Stimulated activated CD4-positive, alpha-beta T cell treated with anti-CD3 and anti-CD28 coated beads, Interleukin-12 subunit alpha, Interleukin-12 subunit beta, amount 100 ng/mL, for 48 hours (primary cell): ENCODE measurements at regions not wholly inside any gene's neighbourhood (a gene's known extent, or its start where the extent isn't known, plus 50 kb on each side); places are given as distances from the start of the nearest gene placed in this dataset.

Experiments used
- DNase-seq, 3 donors: peaks; one replicate each; pipeline ENCODE4 v3.0.0-alpha.2; 2020; ENCODE audit warnings: low read depth in 2 of 3, low spot score in 1 of 3

DNA sequence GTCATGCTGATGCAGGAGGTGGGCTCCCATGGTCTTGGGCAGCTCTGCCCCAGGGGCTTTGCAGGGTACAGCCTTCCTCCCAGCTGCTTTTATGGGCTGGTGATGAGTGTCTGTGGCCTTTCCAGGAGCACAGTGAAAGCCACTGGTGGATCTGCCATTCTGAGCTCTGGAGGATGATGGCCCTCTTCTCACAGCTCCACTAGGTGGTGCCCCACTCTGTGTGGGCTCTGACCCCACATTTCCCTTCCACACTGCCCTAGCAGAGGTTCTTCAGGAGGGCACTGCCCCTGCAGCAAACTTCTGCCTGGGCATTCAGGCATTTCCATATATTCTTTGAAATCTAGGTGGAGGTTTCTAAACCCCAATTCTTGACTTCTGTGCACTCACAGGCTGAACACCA lies 1188.6 kb downstream of the MRPL39 start:
- no peak for DNase-seq

DNA sequence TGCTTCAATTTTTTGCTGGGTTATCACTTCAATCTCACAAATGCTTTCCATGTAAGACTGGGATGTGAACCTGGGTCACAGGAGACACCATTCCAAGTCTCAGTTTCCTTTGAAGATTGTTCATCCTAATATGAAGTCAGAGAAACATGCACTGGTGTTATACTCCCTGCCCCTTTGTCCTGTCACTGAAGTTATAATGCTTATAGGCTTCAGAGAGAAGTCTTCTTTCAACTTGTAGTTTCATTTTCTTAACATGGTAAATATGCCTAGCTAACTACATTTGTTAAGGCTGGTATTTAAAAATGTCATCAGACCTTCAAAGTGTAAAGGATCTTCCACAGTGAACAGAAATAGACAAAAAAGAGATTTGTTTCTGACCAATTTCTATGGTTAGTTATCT lies 1195.9 kb downstream of the MRPL39 start:
- DNase-seq: no peak

DNA sequence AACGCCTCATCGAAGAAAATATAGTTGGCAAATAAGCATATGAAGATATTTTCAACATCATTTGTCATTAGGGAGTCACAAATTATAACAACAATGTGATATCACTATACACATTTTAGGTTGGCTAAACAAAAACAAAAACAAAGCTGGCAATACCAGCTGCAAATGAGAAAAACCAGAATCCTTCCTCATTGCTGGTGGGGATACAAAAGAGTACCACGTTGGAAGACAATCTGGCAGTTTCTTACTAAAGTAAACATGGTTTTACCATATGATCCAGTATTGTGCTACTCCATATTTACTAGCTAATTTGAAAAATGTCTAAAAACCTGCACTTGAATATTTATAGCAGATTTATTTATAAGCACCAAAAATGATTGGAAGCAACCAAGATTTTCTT lies 1204.1 kb downstream of the MRPL39 start:
- no peak for DNase-seq

DNA sequence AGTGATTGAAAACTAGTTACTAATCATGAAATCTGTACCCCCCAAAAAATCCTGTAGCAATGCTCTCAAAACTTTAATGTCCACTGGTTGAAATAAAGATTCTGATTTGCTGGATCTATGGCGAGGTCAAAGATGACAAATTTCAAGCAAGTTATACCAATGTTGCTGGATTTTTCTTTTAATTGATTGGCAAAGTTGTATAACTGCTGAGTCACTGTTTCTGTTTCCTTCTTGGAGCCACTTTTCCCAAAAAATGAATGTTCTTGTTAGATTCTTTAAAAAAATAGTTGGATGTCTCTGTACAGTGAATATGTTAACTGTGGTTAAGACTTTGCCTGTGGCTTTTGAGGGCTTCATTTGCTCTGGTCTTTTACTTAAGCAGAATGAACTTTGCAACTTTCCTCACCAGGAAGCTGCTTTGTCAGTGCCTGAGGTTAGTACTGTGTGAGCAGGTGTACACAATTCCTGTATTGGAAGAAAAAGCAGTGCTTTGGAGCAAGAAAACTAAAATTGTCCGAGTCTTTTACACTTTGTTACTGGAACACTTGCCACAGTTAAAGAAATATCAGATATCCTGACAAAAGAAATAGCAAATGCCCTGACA lies 1211.9 kb downstream of the MRPL39 start:
- DNase-seq: no peak

DNA sequence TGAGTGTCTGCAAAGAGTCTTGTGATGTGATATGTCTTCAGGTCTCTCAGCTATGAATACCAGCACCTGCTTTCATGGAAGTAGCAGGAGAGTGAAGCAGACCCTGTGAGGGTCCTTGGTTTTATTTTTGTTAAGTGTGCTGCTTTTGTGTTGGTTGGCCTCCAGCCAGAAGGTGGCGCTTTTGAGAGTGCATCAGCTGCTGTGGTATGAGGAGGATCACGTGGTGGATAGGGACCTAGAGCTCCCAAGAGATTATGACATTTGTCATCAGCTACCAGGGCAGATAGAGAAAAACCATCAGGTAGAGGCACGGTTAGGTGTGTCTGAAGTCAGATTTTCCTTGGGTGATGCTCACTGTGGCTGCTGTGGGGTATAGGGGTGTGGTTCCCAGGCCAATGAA lies 1232.1 kb downstream of the MRPL39 start:
- peak in 2 of 3 donors; percentile 4 to 12 for DNase-seq

DNA sequence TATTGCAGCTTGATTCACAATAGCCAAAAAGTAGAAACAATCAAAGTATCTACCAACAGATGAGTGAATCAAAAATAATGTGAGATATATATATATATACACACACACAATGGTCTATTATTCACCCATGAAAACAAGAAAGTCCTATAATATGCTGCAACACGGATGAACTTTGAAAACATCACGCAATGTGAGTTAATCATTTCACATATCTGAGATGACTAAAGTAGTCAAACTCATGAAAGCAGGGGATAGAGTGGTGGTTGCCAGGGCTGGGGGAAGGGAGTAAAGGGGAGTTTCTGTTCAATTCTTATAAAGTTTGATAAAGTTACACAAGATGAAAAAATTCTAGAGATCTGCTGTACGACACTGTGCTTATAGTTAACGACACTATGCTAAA lies 1234.8 kb downstream of the MRPL39 start:
- no peak for DNase-seq

DNA sequence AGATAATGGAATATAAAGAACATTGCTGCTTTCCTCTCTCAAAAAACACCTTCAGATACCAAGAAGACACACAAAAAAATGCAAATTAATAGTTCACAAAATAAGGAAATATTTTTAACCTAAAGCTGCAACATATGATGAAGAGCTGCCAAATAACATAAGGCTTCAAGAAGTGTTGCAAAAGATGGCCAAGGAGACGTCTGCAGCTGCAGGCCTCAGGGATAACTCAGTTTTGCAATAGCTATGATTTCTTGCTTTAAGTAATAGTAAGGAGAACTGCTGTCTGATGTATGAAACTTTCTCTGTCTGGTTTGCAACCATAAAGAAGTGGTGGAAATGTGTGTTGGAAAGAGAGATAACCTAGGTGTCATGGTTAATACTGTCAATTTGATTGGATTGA lies 1237.5 kb downstream of the MRPL39 start:
- DNase-seq: no peak

DNA sequence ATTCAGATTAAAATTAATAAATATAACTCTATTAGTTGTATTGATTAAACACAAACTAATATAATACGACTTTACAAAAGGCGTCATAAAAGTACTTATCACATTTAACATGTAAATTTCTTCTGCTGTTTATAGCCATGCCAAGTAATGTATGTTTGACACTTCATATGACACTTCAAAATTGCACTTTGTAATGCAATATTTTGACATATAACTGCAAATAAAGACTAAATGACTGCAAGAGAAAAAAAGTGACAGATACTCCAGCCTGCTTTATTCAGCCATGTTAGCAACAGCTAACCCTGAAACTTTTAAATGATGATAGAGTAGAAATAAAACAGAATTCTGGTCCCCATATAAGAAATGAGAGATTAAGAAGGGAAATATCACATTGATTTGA lies 1238.0 kb downstream of the MRPL39 start:
- no peak for DNase-seq

DNA sequence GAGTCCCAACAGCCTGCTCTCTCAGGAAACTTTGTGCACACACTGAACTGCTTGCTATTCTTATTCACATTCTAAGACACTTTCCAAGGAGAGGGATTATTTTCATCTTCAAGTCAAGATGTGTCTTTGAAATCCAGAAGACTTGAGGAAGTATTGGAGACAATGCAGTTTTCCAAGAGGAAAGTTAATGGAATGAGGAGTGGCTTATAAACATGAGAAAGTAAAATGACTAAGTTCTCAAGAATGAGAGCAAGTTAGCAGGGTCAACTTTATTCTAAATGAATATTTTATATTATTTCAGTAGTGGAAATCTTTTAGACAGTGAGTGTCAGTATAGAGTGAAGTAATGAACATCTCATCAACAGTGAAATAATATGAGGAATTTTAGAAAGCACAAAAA lies 1239.3 kb downstream of the MRPL39 start:
- DNase-seq: no peak

DNA sequence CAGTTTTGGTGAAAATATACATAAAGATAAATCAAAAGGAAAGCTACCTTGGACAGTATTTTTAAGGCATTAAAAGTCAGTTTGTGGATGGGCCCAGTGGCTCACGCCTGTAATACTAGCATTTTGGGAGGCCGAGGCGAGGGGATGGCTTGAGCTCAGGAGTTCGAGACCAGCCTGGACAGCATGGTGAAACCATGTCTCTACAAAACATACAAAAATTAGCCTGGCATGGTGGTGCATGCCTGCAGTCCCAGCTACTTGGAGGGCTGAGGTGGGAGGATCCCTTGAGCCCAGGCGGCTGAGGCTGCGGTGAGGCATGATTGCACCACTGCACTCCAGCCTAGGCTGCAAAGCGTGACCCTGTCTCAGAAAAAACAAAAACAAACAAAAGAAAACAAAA lies 1253.8 kb downstream of the MRPL39 start:
- no peak for DNase-seq

DNA sequence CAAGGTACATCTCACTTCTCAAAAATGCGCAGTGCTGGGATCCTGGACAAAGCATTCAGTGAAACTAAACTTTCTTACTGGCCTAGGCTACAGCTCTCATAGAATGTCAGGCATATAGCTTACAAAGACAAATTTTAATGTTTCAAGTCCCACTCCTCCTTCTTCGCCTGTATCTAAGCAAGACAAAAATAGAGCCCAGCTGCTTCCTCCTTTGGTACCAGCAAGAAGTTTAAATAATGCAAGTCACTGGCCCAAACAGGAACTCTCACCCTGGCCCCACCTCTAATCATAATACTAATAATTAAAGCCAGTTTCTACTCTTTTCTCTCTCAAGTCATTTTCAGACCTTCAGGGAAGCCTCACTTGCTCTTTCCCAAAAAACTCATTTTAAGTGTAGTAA lies 1267.9 kb downstream of the MRPL39 start:
- no peak for DNase-seq

DNA sequence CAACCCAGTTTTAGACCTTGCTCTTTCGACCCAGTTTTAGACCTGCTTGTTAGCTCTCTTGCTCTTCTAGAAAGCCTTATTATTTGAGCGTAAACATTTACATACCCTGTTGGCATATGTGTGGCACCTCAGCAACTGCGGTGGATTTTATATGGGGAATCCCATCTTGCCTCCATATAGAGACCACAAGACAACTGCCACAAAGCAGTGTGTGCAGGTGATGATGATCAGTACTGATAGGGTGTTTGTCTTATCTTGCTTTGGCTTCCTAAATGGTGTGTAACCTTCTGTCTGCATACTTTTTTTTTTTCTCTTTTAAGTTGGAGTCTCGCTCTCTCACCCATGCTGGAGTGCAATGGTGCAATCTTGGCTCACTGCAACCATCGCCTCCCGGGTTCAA lies 1270.8 kb downstream of the MRPL39 start:
- no peak for DNase-seq

DNA sequence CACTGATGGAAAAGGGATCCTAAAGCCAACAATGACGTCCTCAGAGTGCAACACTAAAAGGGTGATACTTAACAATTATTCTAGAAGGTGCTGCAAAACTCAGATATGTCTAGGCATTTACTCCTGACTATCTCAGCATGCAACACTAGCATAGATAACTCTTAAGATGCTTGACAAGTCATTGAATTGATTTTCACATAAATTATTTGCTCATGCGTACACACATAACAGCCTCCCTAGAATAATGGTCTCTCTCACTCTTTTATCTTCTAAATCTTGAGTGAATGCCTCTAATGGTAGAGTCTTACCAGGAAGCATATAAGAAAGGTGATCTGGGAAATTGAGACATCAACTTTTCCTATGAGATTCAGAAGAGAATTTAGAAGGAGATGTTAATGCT lies 1283.7 kb downstream of the MRPL39 start:
- no peak for DNase-seq

DNA sequence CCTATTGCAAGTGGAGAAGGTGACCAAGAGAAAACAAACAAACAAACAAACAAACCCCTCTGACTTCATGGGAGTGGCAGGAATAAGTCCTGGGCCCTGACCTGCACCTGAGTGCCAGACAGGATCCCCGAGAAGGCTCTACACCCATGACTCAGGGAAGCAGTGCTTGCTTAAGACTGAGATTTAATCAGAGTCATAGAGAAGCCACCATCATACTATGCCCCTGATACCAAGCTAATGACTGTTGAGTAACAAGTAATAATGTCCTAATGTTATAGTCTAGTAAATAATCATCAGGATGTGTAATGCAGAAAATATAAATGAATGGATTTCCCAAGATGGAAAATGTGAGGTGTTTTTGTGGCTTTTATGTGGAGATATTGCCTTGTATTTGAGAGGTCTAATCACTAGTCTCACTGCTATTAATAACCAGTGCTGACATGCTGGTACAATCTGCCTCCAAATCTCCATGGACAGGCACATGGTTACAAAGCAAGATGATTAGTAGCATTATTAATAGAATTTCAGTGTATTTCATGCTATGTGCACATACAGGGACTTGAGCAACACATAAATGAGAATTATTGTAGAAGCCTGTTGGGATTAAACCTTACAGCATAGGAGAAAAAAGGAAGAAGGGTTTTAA lies 1290.9 kb downstream of the MRPL39 start:
- DNase-seq: no peak

DNA sequence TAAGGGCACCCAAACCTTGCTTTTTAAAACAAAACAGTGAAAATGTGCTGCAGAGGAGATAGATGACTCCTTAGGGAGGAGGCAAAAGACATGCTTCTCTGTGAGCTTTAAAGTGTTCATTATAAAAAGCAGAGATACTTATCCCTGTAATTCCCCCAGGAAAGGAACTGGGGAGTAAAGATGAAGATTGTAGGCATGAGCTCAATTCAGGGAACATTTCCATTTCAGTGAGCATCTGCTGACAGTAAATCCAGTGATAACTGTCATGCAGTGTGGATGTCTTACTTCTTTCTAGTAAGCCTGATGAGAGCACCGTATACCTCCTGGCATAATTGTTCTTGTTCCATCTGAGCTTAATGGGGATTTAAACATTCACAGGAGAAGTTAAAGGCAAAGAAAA lies 1296.5 kb downstream of the MRPL39 start:
- no peak for DNase-seq

DNA sequence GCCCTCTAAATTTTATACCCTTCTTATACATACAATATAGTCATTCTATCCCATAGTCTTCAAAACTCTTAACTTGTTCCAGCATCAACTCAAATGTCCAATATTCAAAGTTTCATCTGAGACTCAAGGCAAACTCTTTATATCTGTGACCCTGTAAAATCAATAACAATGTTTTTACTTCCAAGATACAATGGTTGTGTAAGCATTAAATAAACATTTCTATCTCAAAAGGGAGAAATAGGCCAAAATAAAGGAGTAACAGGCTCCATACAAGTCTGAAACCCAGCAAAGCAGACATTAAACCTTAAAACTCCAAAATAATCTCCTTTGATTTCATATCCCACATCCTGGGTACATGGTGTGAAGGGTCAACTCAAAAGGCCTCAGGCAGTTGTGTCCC lies 1299.1 kb downstream of the MRPL39 start:
- no peak for DNase-seq

DNA sequence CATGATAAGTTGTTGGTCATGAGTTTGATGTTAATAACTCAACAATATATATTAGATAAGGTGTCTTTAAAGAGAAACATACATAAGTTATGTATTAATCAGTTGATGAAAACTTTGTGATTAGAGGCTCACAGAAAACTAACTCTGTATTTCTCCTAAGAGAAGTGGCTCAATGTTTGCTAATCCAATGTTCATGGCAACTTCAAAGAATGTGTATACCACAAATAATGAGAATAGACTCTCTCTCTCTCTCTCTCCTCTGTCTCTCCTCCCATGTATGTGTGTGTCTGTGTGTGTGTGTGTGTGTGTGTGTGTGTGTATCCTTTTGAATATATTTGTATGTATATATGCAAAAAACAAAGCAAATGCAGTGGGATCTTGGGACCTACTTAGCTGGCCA lies 1304.9 kb downstream of the MRPL39 start:
- no peak for DNase-seq

DNA sequence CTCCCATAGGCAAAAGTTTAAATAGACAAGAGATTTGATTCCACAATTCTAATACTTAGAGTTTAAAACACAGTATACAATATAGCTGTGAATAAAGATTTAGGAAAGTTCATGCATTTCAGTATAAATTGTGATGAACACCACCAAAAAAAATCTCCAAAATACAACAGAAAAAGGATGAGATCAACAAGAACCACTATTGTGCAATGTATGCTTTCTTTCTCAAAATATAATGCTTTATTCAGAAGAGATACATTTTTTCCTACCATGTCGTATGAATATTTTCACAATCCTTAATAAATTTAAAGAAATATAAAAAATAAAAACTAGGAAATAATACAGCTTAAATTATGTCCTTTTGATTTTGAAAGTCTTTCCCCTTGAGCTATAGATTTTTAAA lies 1309.2 kb downstream of the MRPL39 start:
- no peak for DNase-seq

DNA sequence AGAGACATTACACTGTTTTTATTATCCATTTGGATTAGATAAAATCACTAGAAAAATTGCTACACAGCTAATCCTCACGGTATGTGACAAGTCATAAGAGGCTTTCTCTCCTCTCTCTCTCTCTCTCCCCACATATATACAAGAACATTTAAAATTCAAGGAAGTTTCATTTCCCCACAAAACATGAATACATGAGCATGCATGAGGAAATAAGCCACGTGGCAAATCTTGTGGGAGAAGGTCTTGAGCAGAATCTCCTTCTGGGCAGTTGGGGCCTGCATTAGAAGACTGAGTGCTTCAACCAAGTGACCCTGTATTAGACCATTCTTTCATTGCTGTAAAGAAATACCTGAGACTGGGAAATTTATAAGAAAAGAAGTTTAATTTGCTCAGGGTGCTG lies 1313.1 kb downstream of the MRPL39 start:
- no peak for DNase-seq

DNA sequence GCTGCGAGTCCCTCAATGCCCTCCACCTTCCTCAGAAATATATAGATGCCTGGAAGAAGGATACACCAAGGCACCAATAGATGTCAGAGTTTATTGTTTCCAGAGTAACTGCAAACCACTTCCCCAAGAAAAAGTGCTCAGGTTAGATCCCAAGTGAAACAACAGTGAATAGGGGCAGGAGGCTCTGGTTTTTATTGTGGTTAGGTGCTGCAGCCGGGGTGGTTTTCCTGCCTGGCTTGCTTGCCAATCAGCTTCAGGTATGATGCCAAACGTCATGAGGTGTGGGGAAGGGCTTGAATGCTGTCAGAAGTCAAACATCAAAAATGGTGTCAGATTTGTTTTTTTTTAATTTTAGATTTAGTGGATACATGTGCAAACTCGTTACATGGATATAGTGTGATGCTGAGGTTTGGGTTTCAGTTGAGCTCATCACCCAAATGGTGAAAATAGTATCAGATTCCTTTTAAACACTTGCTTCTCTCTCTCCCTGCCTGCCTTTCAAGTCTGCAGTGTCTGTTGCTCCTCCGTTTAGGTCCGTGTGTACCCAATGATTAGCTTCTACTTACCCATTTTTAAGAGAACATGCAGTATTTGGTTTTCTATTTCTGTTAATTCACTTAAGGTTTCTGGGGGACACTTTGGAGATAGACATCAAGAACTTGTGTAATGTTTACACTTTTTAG lies 1317.0 kb downstream of the MRPL39 start:
- DNase-seq: peak in 2 of 3 donors; percentile 3

DNA sequence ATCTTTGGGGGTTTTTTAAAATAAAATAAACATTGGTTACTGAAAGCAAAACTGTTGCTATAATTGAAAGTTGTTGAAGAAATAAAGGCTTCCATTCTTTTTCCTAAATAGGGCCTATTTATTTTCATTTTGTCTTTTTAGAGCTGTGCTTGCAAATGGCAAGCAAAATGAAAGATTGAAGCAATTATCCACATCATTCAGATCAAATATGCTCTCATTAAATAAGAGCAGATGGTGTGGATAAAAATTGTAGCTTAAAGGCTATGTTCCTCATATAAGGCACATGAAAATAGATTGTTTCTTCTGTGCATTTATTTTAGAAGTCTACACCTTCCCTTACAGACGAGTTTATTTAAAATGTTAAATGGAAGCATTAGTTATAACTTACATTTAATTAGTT lies 1317.7 kb downstream of the MRPL39 start:
- DNase-seq: no peak

DNA sequence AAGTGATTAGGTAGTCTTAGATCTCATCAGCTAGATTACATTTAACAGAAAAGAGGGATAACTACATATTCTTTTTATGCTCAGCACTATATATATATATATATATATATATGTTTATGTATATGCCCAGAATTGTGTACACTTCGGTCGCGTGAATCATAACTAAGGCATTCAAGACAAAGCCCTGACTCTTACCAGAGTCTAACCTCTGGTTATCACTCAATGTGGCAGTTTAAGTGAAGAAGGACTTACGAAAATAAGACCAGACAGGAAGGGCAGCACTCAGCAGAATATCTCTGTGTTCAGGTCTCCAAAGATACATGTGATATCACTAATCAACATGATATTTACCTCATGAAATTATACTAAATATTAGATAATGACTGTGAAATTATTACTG lies 1326.7 kb downstream of the MRPL39 start:
- no peak for DNase-seq

DNA sequence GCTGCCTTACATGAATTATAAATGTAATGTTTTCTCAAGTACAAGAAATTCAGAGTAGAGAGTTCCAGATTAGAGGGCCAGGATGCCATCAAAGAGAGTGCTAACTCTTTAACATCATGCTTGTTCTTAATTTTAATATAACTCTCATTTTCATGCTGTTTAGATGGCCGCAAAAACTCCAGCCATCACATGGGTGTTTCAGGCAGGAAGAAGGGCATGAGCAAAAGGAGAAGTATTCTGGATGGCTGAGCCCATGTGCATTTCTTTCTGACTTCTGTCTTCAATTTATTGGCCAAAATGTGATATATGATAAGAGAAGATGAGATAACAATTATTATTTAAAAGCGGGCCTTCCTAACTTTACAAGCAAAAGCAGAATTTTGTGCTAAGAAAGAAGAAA lies 1328.6 kb downstream of the MRPL39 start:
- DNase-seq: no peak
